GM19468 (cell line): ENCODE measurements at regions not wholly inside any gene's neighbourhood (a gene's known extent, or its start where the extent isn't known, plus 50 kb on each side); places are given as distances from the start of the nearest gene placed in this dataset.
"Not testable (repeated sequence)": the region's sequence is repeated elsewhere in the genome, so short reads cannot be mapped to it uniquely, and the experiment has no call there.

ENCODE experiments used
- ATAC-seq: cut with Tn5 transposase; IDR thresholded peaks from one replicate; pipeline ENCODE4 v1.9.1; 2021; ENCODE audit warnings: mild to moderate bottlenecking, moderate library complexity, moderate number of reproducible peaks; ENCODE audit not compliant: unreplicated experiment; ENCODE audit errors: extremely low read depth

GRCh38 chr4:125551967-125552366 is 237.2 kb downstream of the FAT4 start:
- no peak for ATAC-seq

GRCh38 chr4:125572601-125573000 is 257.8 kb downstream of the FAT4 start:
- no peak for ATAC-seq

- no peak for ATAC-seq
Observed at GRCh38 chr4:125573368-125573767, 258.6 kb downstream of the FAT4 start.

- no peak for ATAC-seq
Observed at GRCh38 chr4:125573786-125574185, 259.0 kb downstream of the FAT4 start.

- ATAC-seq: no peak
Observed at GRCh38 chr4:125582302-125582701, 267.5 kb downstream of the FAT4 start.

- no peak for ATAC-seq
Observed at GRCh38 chr4:125590158-125590557, 275.4 kb downstream of the FAT4 start.

GRCh38 chr4:125591290-125591689 is 276.5 kb downstream of the FAT4 start:
- no peak for ATAC-seq

GRCh38 chr4:125594056-125594602 is 279.4 kb downstream of the FAT4 start:
- no peak for ATAC-seq

- not testable (repeated sequence) for ATAC-seq
Observed at GRCh38 chr4:125605926-125606325, 291.2 kb downstream of the FAT4 start.

GRCh38 chr4:125620066-125620860 is 305.5 kb downstream of the FAT4 start:
- ATAC-seq: no peak

GRCh38 chr4:125624951-125625350 is 310.2 kb downstream of the FAT4 start:
- no peak for ATAC-seq

GRCh38 chr4:125626946-125627345 is 312.2 kb downstream of the FAT4 start:
- ATAC-seq: no peak

GRCh38 chr4:125639182-125639621 is 324.4 kb downstream of the FAT4 start:
- no peak for ATAC-seq

- no peak for ATAC-seq
Observed at GRCh38 chr4:125641611-125642010, 326.9 kb downstream of the FAT4 start.

GRCh38 chr4:125642645-125643044 is 327.9 kb downstream of the FAT4 start:
- ATAC-seq: no peak

- ATAC-seq: no peak
Observed at GRCh38 chr4:125649452-125649851, 334.7 kb downstream of the FAT4 start.

GRCh38 chr4:125650557-125650956 is 335.8 kb downstream of the FAT4 start:
- no peak for ATAC-seq

GRCh38 chr4:125651707-125652357 is 337.1 kb downstream of the FAT4 start:
- ATAC-seq: not testable (repeated sequence)

GRCh38 chr4:125658773-125659172 is 344.0 kb downstream of the FAT4 start:
- no peak for ATAC-seq

- no peak for ATAC-seq
Observed at GRCh38 chr4:125663896-125664767, 349.4 kb downstream of the FAT4 start.
